ENCODE measurements at regions not wholly inside any gene's neighbourhood (a gene's known extent, or its start where the extent isn't known, plus 50 kb on each side); places are given as distances from the start of the nearest gene placed in this dataset.

- ATAC-seq = no peak
Observed at GRCh38 chr20:48335308-48336050, 492.3 kb downstream of the PREX1 start.

GRCh38 chr20:48333707-48334106, 494.1 kb downstream of the PREX1 start:
- FAIRE-seq (no peak), ATAC-seq (no peak), DNase-seq (no peak)
- H3K4me3 ChIP-seq = no peak overlapping the region
- no peak for TF ChIP-seq CTCF (IDR thresholded peaks at IDR 0.05)
- no peak overlapping the region for H3K27ac ChIP-seq
- H3K27me3 ChIP-seq = peaks cover 0 to 5% (median 0%) of the 10 kb centered on the region in 4 donors
- H3K4me1 ChIP-seq = no peaks in the 10 kb centered on the region
- H3K36me3 ChIP-seq = no peaks in the 10 kb centered on the region
- intact Hi-C loops (cut with DNase I) = no loop called here
- no peaks in the 10 kb centered on the region for H3K9me3 ChIP-seq
- WGBS, 2 donors = 50 to 69% methylated on average over 4 of the region's 4 CpGs

More at GRCh38 chr20:48335308-48336050, 492.3 kb downstream of the PREX1 start:
- FAIRE-seq (no peak), DNase-seq (no peak)
- H3K27ac ChIP-seq = no peak overlapping the region
- no peak overlapping the region for H3K4me3 ChIP-seq
- TF ChIP-seq CTCF (IDR thresholded peaks at IDR 0.05) = no peak
- WGBS, 2 donors = 67 to 83% methylated on average over 3 of the region's 3 CpGs
- intact Hi-C loops (cut with DNase I) = no loop called here
- no peaks in the 10 kb centered on the region for H3K36me3 ChIP-seq
- peaks cover 0 to 5% (median 0%) of the 10 kb centered on the region in 4 donors for H3K27me3 ChIP-seq
- H3K4me1 ChIP-seq = no peaks in the 10 kb centered on the region
- no peaks in the 10 kb centered on the region for H3K9me3 ChIP-seq

GRCh38 chr20:48332555-48332954, 495.2 kb downstream of the PREX1 start:
- H3K9me3 ChIP-seq = no peaks in the 10 kb centered on the region
- no peaks in the 10 kb centered on the region for H3K4me1 ChIP-seq
- DNase-seq (no peak), ATAC-seq (no peak), FAIRE-seq (no peak)
- 26% methylated on average over 3 of the region's 3 CpGs for WGBS, 2 donors
- peaks cover 0 to 3% (median 0%) of the 10 kb centered on the region in 4 donors for H3K27me3 ChIP-seq
- TF ChIP-seq CTCF (IDR thresholded peaks at IDR 0.05) = no peak
- no peak overlapping the region for H3K4me3 ChIP-seq
- intact Hi-C loops (cut with DNase I) = no loop called here
- H3K36me3 ChIP-seq = no peaks in the 10 kb centered on the region
- H3K27ac ChIP-seq = no peak overlapping the region

- H3K27me3 ChIP-seq = no peaks in the 10 kb centered on the region
- no peak overlapping the region for H3K4me3 ChIP-seq
- FAIRE-seq (no peak), DNase-seq (no peak), ATAC-seq (no peak)
- H3K4me1 ChIP-seq = no peaks in the 10 kb centered on the region
- intact Hi-C loops (cut with DNase I) = no loop called here
- no peaks in the 10 kb centered on the region for H3K36me3 ChIP-seq
- H3K27ac ChIP-seq = no peak overlapping the region
- TF ChIP-seq CTCF (IDR thresholded peaks at IDR 0.05) = no peak
- no peaks in the 10 kb centered on the region for H3K9me3 ChIP-seq
- 71 to 81% methylated on average over 1 of the region's 1 CpG for WGBS, 2 donors
Observed at GRCh38 chr20:48331518-48332286, 496.1 kb downstream of the PREX1 start.
